Osteoblast (primary cell): ENCODE measurements at regions not wholly inside any gene's neighbourhood (a gene's known extent, or its start where the extent isn't known, plus 50 kb on each side); places are given as distances from the start of the nearest gene placed in this dataset.
A peak's percentile ranks its signal among the peaks of the same experiment; 100 is the strongest.

Source experiments
- DNase-seq: peaks from one replicate; pipeline ENCODE4 v3.0.0; 2011; ENCODE audit warnings: low spot score, mixed read lengths; ENCODE audit not compliant: insufficient read length; ENCODE audit errors: missing footprints
- H2AFZ ChIP-seq: 2 replicates; pipeline ENCODE4 v1.6.0; 2011; ENCODE audit warnings: mild to moderate bottlenecking, low read length
- H3K27ac ChIP-seq: 2 replicates; pipeline ENCODE4 v1.5.1; 2011; ENCODE audit warnings: mild to moderate bottlenecking, low read depth, low read length, moderate library complexity
- H3K27me3 ChIP-seq: 2 replicates; pipeline ENCODE4 v1.6.0; 2012; ENCODE audit warnings: mild to moderate bottlenecking, control low read depth, inconsistent platforms, low read length, moderate library complexity; ENCODE audit not compliant: insufficient read depth
- H3K36me3 ChIP-seq: 2 replicates; pipeline ENCODE4 v1.5.1; 2011; ENCODE audit warnings: mild to moderate bottlenecking, low read length, control low read depth, moderate library complexity; ENCODE audit not compliant: insufficient read depth
- H3K4me1 ChIP-seq: 2 replicates; pipeline ENCODE4 v1.5.1; 2011; ENCODE audit warnings: mild to moderate bottlenecking, low read length, control low read depth, moderate library complexity; ENCODE audit not compliant: insufficient read depth
- H3K4me2 ChIP-seq: 2 replicates; pipeline ENCODE4 v1.6.0; 2011; ENCODE audit warnings: mild to moderate bottlenecking, low read length; ENCODE audit not compliant: insufficient read depth
- H3K4me3 ChIP-seq: fragments of 200-600 bp; sonication (generic); 3 replicates; pipeline ENCODE4 v1.5.1; 2012; ENCODE audit warnings: mild to moderate bottlenecking, low read length, inconsistent platforms; ENCODE audit not compliant: insufficient read depth
- H3K79me2 ChIP-seq: 2 replicates; pipeline ENCODE4 v1.6.0; 2012; ENCODE audit warnings: mild to moderate bottlenecking, low read length, control low read depth, inconsistent platforms; ENCODE audit not compliant: insufficient read depth
- H3K9me3 ChIP-seq: 2 replicates; pipeline ENCODE4 v1.5.1; 2011; ENCODE audit warnings: low read depth, low read length, control low read depth
- H4K20me1 ChIP-seq: 2 replicates; pipeline ENCODE4 v1.6.0; 2012; ENCODE audit warnings: mild to moderate bottlenecking, low read length, control low read depth; ENCODE audit not compliant: insufficient read depth
- CTCF ChIP-seq: IDR thresholded peaks from 2 replicates; pipeline ENCODE4 v1.5.1; 2011; ENCODE audit warnings: mild to moderate bottlenecking, low read depth, low read length, moderate library complexity; ENCODE audit errors: extremely low read depth

- Histone ChIP-seq H3K4me2 (no peak overlapping the region), H3K79me2 (no peaks in the 10 kb centered on the region), H3K9me3 (no peaks in the 10 kb centered on the region), H3K27ac (no peak overlapping the region), H3K4me1 (no peaks in the 10 kb centered on the region), H3K27me3 (no peaks in the 10 kb centered on the region), H3K36me3 (no peaks in the 10 kb centered on the region), H4K20me1 (no peaks in the 10 kb centered on the region), H2AFZ (no peak overlapping the region), H3K4me3 (no peak overlapping the region)
- peak; percentile 60 for TF ChIP-seq CTCF
- no peak for DNase-seq
These were observed 55.5 kb upstream of the CABCOCO1 start for GRCh38 chr10:61606959-61607907.

GRCh38 chr10:61605221-61605620 lies 57.5 kb upstream of the CABCOCO1 start:
- Histone ChIP-seq H3K4me2 (no peak overlapping the region), H3K4me3 (no peak overlapping the region), H3K4me1 (no peaks in the 10 kb centered on the region), H2AFZ (no peak overlapping the region), H3K79me2 (no peaks in the 10 kb centered on the region), H3K27ac (no peak overlapping the region), H3K36me3 (no peaks in the 10 kb centered on the region), H4K20me1 (no peaks in the 10 kb centered on the region), H3K9me3 (no peaks in the 10 kb centered on the region), H3K27me3 (no peaks in the 10 kb centered on the region)
- no peak for DNase-seq
- no peak for TF ChIP-seq CTCF

- Histone ChIP-seq H2AFZ (no peak overlapping the region), H3K4me1 (no peaks in the 10 kb centered on the region), H3K4me3 (no peak overlapping the region), H3K4me2 (no peak overlapping the region), H3K27ac (no peak overlapping the region), H3K36me3 (no peaks in the 10 kb centered on the region), H3K79me2 (no peaks in the 10 kb centered on the region), H3K27me3 (no peaks in the 10 kb centered on the region), H3K9me3 (no peaks in the 10 kb centered on the region), H4K20me1 (no peaks in the 10 kb centered on the region)
- no peak for DNase-seq
- TF ChIP-seq CTCF = no peak
These were observed 62.3 kb upstream of the CABCOCO1 start for GRCh38 chr10:61600399-61600798.

GRCh38 chr10:61594430-61594829 lies 68.3 kb upstream of the CABCOCO1 start:
- Histone ChIP-seq H3K4me2 (no peak overlapping the region), H3K4me3 (no peak overlapping the region), H3K79me2 (no peaks in the 10 kb centered on the region), H3K27ac (no peak overlapping the region), H3K27me3 (no peaks in the 10 kb centered on the region), H2AFZ (no peak overlapping the region), H4K20me1 (no peaks in the 10 kb centered on the region), H3K4me1 (no peaks in the 10 kb centered on the region), H3K9me3 (no peaks in the 10 kb centered on the region), H3K36me3 (no peaks in the 10 kb centered on the region)
- no peak for TF ChIP-seq CTCF
- no peak for DNase-seq
